ENCODE measurements at regions not wholly inside any gene's neighbourhood (a gene's known extent, or its start where the extent isn't known, plus 50 kb on each side); places are given as distances from the start of the nearest gene placed in this dataset.
"Not testable (repeated sequence)": the region's sequence is repeated elsewhere in the genome, so short reads cannot be mapped to it uniquely, and the experiment has no call there.

DNA sequence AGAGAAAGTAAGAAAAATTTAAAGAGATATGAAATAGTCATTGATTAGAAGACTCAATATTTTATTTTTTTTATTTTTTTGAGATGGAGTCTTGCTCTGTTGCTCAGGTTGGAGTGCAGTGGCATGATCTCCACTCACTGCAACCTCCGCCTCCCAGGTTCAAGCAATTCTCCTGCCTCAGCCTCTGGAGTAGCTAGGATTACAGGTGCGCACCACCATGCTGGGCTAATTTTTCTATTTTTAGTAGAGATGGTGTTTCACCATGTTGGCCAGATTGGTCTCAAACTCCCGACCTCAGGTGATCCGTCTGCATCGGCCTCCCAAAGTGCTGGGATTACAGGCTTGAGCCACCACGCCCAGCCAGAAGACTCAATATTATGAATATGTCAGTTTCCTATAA lies 672.6 kb downstream of the UQCRFS1 start:
- TF ChIP-seq CTCF, POLR2AphosphoS5, EP300 (IDR thresholded peaks at IDR 0.05): not testable (repeated sequence)

All from sigmoid colon (tissue), 4 donors.